GM23248 (cell line): ENCODE measurements at regions not wholly inside any gene's neighbourhood (a gene's known extent, or its start where the extent isn't known, plus 50 kb on each side); places are given as distances from the start of the nearest gene placed in this dataset.

Experiments used
- DNase-seq: peaks from one replicate; pipeline ENCODE4 v3.0.0-alpha.2; 2015
- H2AFZ ChIP-seq: fragments of 200-600 bp; sonication (generic); 2 replicates; pipeline ENCODE4 v1.6.1; 2016; ENCODE audit warnings: antibody characterized with exemption
- H3F3A ChIP-seq: fragments of 200-600 bp; sonication (generic); 2 replicates; pipeline ENCODE4 v1.6.1; 2016; ENCODE audit warnings: mild to moderate bottlenecking, antibody characterized with exemption, mixed run types; ENCODE audit not compliant: insufficient read depth
- H3K27ac ChIP-seq: fragments of 200-600 bp; sonication (generic); 2 replicates; pipeline ENCODE4 v1.5.1; 2016; ENCODE audit warnings: mild to moderate bottlenecking
- H3K27me3 ChIP-seq: fragments of 200-600 bp; sonication (generic); replicated peaks from 2 replicates; pipeline ENCODE4 v1.6.1; 2016; ENCODE audit warnings: mild to moderate bottlenecking; ENCODE audit not compliant: insufficient read depth
- H3K36me3 ChIP-seq: fragments of 200-600 bp; sonication (generic); 2 replicates; pipeline ENCODE4 v1.6.1; 2016; ENCODE audit warnings: low read depth, mild to moderate bottlenecking
- H3K4me1 ChIP-seq: fragments of 200-600 bp; sonication (generic); 2 replicates; pipeline ENCODE4 v1.6.1; 2016; ENCODE audit warnings: mild to moderate bottlenecking; ENCODE audit not compliant: insufficient read depth
- H3K4me2 ChIP-seq: fragments of 200-600 bp; sonication (generic); one replicate; pipeline ENCODE4 v1.6.1; 2016; ENCODE audit warnings: mild to moderate bottlenecking; ENCODE audit not compliant: unreplicated experiment
- H3K4me3 ChIP-seq: fragments of 200-600 bp; sonication (generic); 2 replicates; pipeline ENCODE4 v1.5.1; 2016; ENCODE audit warnings: mild to moderate bottlenecking
- H3K79me2 ChIP-seq: fragments of 200-600 bp; sonication (generic); 2 replicates; pipeline ENCODE4 v1.6.1; 2016; ENCODE audit warnings: mild to moderate bottlenecking; ENCODE audit not compliant: insufficient read depth
- H3K9ac ChIP-seq: fragments of 200-600 bp; sonication (generic); 2 replicates; pipeline ENCODE4 v1.6.1; 2016; ENCODE audit warnings: mild to moderate bottlenecking
- H3K9me2 ChIP-seq: fragments of 200-600 bp; sonication (generic); 2 replicates; pipeline ENCODE4 v1.6.1; 2016; ENCODE audit warnings: mixed run types, mild to moderate bottlenecking, moderate library complexity; ENCODE audit not compliant: insufficient read depth
- H3K9me3 ChIP-seq: fragments of 200-600 bp; sonication (generic); one replicate; pipeline ENCODE4 v1.6.1; 2017; ENCODE audit warnings: low read depth
- H4K20me1 ChIP-seq: fragments of 200-600 bp; sonication (generic); 2 replicates; pipeline ENCODE4 v1.6.0; 2016; ENCODE audit not compliant: insufficient read depth
- EZH2 ChIP-seq: fragments of 200-600 bp; sonication (generic); IDR thresholded peaks from 2 replicates; pipeline ENCODE4 v1.6.1; 2018; ENCODE audit warnings: antibody characterized with exemption, mild to moderate bottlenecking; ENCODE audit not compliant: insufficient read depth, poor library complexity, severe bottlenecking
- EZH2phosphoT487 ChIP-seq: fragments of 200-600 bp; sonication (generic); IDR thresholded peaks from 2 replicates; pipeline ENCODE4 v1.6.1; 2018; ENCODE audit warnings: antibody characterized with exemption, moderate library complexity, mild to moderate bottlenecking, low read depth; ENCODE audit not compliant: insufficient read depth
- WGBS, 2 experiments: methylation state at CpG; one replicate each; pipeline ENCODE4 v1.1.6; 2015 to 2017; ENCODE audit warnings: low lambda C conversion rate in 2 of 2, low coverage in 1 of 2; ENCODE audit errors: missing lambda C conversion rate in 2 of 2; 5-methylcytosine and 5-hydroxymethylcytosine counted together
- in situ Hi-C: fragments of 300-500 bp; cut with MboI; formaldehyde crosslinking; loops from 2 replicates; pipeline ENCODE4 v1.15.0; 2020

GRCh38 chr9:96159596-96159995 lies 142.4 kb downstream of the HSD17B3 start:
- H3K27me3 ChIP-seq = no peaks in the 10 kb centered on the region
- H3K9ac ChIP-seq = no peak overlapping the region
- H4K20me1 ChIP-seq = no peaks in the 10 kb centered on the region
- H3K4me3 ChIP-seq = no peak overlapping the region
- DNase-seq = no peak
- in situ Hi-C loops = no loop called here
- H3F3A ChIP-seq = no peaks in the 10 kb centered on the region
- no peaks in the 10 kb centered on the region for H3K79me2 ChIP-seq
- H3K27ac ChIP-seq = no peak overlapping the region
- no peaks in the 10 kb centered on the region for H3K9me2 ChIP-seq
- no peak for TF ChIP-seq EZH2phosphoT487
- no peak for TF ChIP-seq EZH2
- H3K36me3 ChIP-seq = no peaks in the 10 kb centered on the region
- WGBS, 2 experiments = 61 to 69% methylated on average over 4 of the region's 4 CpGs
- no peaks in the 10 kb centered on the region for H3K9me3 ChIP-seq
- no peak overlapping the region for H3K4me2 ChIP-seq
- no peak overlapping the region for H2AFZ ChIP-seq
- H3K4me1 ChIP-seq = no peaks in the 10 kb centered on the region

GRCh38 chr9:96158909-96159575 lies 142.9 kb downstream of the HSD17B3 start:
- no peak for TF ChIP-seq EZH2phosphoT487
- no peak for TF ChIP-seq EZH2
- in situ Hi-C loops = no loop called here
- Histone ChIP-seq H3K4me2 (no peak overlapping the region), H3K9ac (no peak overlapping the region), H3K4me1 (no peaks in the 10 kb centered on the region), H2AFZ (no peak overlapping the region), H4K20me1 (no peaks in the 10 kb centered on the region), H3K9me3 (no peaks in the 10 kb centered on the region), H3F3A (no peaks in the 10 kb centered on the region), H3K27me3 (no peaks in the 10 kb centered on the region), H3K9me2 (no peaks in the 10 kb centered on the region), H3K79me2 (no peaks in the 10 kb centered on the region), H3K36me3 (no peaks in the 10 kb centered on the region), H3K27ac (no peak overlapping the region), H3K4me3 (no peak overlapping the region)
- no peak for DNase-seq
- 56 to 58% methylated on average over 9 of the region's 9 CpGs for WGBS, 2 experiments

GRCh38 chr9:96158147-96158546 lies 143.8 kb downstream of the HSD17B3 start:
- Histone ChIP-seq H3K9ac (no peak overlapping the region), H3K4me2 (no peak overlapping the region), H3K9me3 (no peaks in the 10 kb centered on the region), H4K20me1 (no peaks in the 10 kb centered on the region), H2AFZ (no peak overlapping the region), H3K9me2 (no peaks in the 10 kb centered on the region), H3K4me3 (no peak overlapping the region), H3K27me3 (no peaks in the 10 kb centered on the region), H3K79me2 (no peaks in the 10 kb centered on the region), H3K4me1 (no peaks in the 10 kb centered on the region), H3K27ac (no peak overlapping the region), H3K36me3 (no peaks in the 10 kb centered on the region), H3F3A (no peaks in the 10 kb centered on the region)
- TF ChIP-seq EZH2 (no peak), EZH2phosphoT487 (no peak)
- no peak for DNase-seq
- in situ Hi-C loops = no loop called here
- 74 to 80% methylated on average over 8 of the region's 8 CpGs for WGBS, 2 experiments

DNA sequence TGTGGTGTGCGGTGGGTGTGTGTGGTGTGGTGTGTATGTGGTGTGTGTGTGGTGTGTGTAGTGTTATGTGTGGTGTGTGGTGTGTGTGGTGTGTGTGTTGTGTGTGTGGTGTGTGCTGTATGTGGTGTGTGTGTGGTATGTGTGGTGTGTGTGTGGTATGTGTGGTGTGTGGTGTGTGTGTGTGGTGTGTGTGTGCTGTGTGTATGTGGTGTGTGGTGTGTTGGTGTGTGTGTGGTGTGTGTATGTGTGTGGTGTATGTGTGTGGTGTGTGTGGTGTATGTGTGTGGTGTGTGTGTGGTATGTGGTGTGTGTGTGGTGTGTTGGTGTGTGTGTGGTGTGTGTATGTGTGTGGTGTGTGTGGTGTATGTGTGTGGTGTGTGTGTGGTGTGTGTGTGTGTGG lies 144.3 kb downstream of the HSD17B3 start:
- H3K79me2 ChIP-seq = no peaks in the 10 kb centered on the region
- no peak overlapping the region for H3K27ac ChIP-seq
- H3F3A ChIP-seq = no peaks in the 10 kb centered on the region
- in situ Hi-C loops = no loop called here
- WGBS, 2 experiments = 0% methylated on average over 1 of the region's 1 CpG; no CpG with 5 or more reads in 1 of the 2 experiments
- H3K4me2 ChIP-seq = no peak overlapping the region
- no peaks in the 10 kb centered on the region for H3K27me3 ChIP-seq
- no peaks in the 10 kb centered on the region for H3K36me3 ChIP-seq
- H3K4me1 ChIP-seq = no peaks in the 10 kb centered on the region
- no peak for TF ChIP-seq EZH2phosphoT487
- no peak for TF ChIP-seq EZH2
- no peaks in the 10 kb centered on the region for H3K9me2 ChIP-seq
- H4K20me1 ChIP-seq = no peaks in the 10 kb centered on the region
- no peak overlapping the region for H2AFZ ChIP-seq
- no peaks in the 10 kb centered on the region for H3K9me3 ChIP-seq
- DNase-seq = no peak
- no peak overlapping the region for H3K4me3 ChIP-seq
- no peak overlapping the region for H3K9ac ChIP-seq
